ENCODE measurements at regions not wholly inside any gene's neighbourhood (a gene's known extent, or its start where the extent isn't known, plus 50 kb on each side); places are given as distances from the start of the nearest gene placed in this dataset.

GRCh38 chr4:38236003-38236402 is 275.8 kb downstream of the PTTG2 start:
- TF ChIP-seq CTCF (IDR thresholded peaks at IDR 0.05): no peak
- no peak for TF ChIP-seq POLR2A (IDR thresholded peaks at IDR 0.05)
- WGBS, 2 donors: 85 to 88% methylated on average over 8 of the region's 8 CpGs
- intact Hi-C loops (cut with DNase I; ENCODE audit: low total_unique reads): no loop called here
- no peak overlapping the region for H3K4me3 ChIP-seq (ENCODE audit: low read depth, poor library complexity, severe bottlenecking)
- no peak for DNase-seq (ENCODE audit: low spot score in 2 of 2)

GRCh38 chr4:38236503-38236902 is 276.3 kb downstream of the PTTG2 start:
- no peak overlapping the region for H3K4me3 ChIP-seq (ENCODE audit: low read depth, poor library complexity, severe bottlenecking)
- 71 to 87% methylated on average over 3 of the region's 3 CpGs for WGBS, 2 donors
- no peak for DNase-seq (ENCODE audit: low spot score in 2 of 2)
- no peak for TF ChIP-seq POLR2A (IDR thresholded peaks at IDR 0.05)
- no peak for TF ChIP-seq CTCF (IDR thresholded peaks at IDR 0.05)
- intact Hi-C loops (cut with DNase I; ENCODE audit: low total_unique reads): no loop called here

- DNase-seq (ENCODE audit: low spot score in 2 of 2): no peak
- intact Hi-C loops (cut with DNase I; ENCODE audit: low total_unique reads): no loop called here
- TF ChIP-seq POLR2A (IDR thresholded peaks at IDR 0.05) (no peak), CTCF (IDR thresholded peaks at IDR 0.05) (no peak)
- no peak overlapping the region for H3K4me3 ChIP-seq (ENCODE audit: low read depth, poor library complexity, severe bottlenecking)
- WGBS, 2 donors: 35 to 44% methylated on average over 3 of the region's 3 CpGs
Measured at GRCh38 chr4:38237139-38237538, 276.9 kb downstream of the PTTG2 start.

- DNase-seq (ENCODE audit: low spot score in 2 of 2): no peak
- H3K4me3 ChIP-seq (ENCODE audit: low read depth, poor library complexity, severe bottlenecking): no peak overlapping the region
- 63 to 73% methylated on average over 2 of the region's 2 CpGs for WGBS, 2 donors
- no peak for TF ChIP-seq POLR2A (IDR thresholded peaks at IDR 0.05)
- no peak for TF ChIP-seq CTCF (IDR thresholded peaks at IDR 0.05)
- intact Hi-C loops (cut with DNase I; ENCODE audit: low total_unique reads): no loop called here
Measured at GRCh38 chr4:38241541-38241940, 281.3 kb downstream of the PTTG2 start.

- 74 to 75% methylated on average over 4 of the region's 4 CpGs for WGBS, 2 donors
- H3K4me3 ChIP-seq (ENCODE audit: low read depth, poor library complexity, severe bottlenecking): no peak overlapping the region
- intact Hi-C loops (cut with DNase I; ENCODE audit: low total_unique reads): no loop called here
- TF ChIP-seq CTCF (IDR thresholded peaks at IDR 0.05): no peak
- TF ChIP-seq POLR2A (IDR thresholded peaks at IDR 0.05): no peak
- no peak for DNase-seq (ENCODE audit: low spot score in 2 of 2)
Measured at GRCh38 chr4:38242101-38242500, 281.9 kb downstream of the PTTG2 start.

- no peak overlapping the region for H3K4me3 ChIP-seq (ENCODE audit: low read depth, poor library complexity, severe bottlenecking)
- TF ChIP-seq CTCF (IDR thresholded peaks at IDR 0.05) (no peak), POLR2A (IDR thresholded peaks at IDR 0.05) (no peak)
- 57 to 64% methylated on average over 4 of the region's 4 CpGs for WGBS, 2 donors
- DNase-seq (ENCODE audit: low spot score in 2 of 2): no peak
- intact Hi-C loops (cut with DNase I; ENCODE audit: low total_unique reads): no loop called here
Measured at GRCh38 chr4:38242822-38243387, 282.7 kb downstream of the PTTG2 start.
